ENCODE measurements at regions not wholly inside any gene's neighbourhood (a gene's known extent, or its start where the extent isn't known, plus 50 kb on each side); places are given as distances from the start of the nearest gene placed in this dataset.

DNA sequence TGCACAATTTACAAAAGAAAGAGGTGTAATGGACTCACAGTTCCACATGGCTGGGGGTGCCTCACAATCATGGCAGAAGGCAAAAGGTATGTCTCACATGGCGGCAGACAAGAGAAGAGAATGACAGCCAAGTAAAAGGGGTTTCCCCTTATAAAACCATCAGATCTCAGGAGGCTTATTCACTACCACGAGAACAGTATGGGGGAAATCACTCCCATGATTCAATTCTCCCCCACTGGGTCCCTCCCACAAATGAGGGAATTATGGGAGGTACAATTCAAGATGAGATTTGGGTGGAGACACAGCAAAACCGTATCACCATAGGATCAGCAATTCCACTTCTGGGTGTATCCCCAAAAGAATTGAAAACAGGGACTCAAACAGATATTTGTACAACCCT lies 97.5 kb upstream of the STX18 start:
- DNase-seq = no peak
- Histone ChIP-seq H3K9me3 (no peaks in the 10 kb centered on the region), H3K36me3 (no peaks in the 10 kb centered on the region), H3K4me3 (no peak overlapping the region), H3K27ac (no peak overlapping the region), H3K27me3 (no peaks in the 10 kb centered on the region), H3K4me1 (no peaks in the 10 kb centered on the region)
- intact Hi-C loops (cut with DNase I; ENCODE audit: low total_unique reads) = no loop called here
- TF ChIP-seq, protein P1, sequence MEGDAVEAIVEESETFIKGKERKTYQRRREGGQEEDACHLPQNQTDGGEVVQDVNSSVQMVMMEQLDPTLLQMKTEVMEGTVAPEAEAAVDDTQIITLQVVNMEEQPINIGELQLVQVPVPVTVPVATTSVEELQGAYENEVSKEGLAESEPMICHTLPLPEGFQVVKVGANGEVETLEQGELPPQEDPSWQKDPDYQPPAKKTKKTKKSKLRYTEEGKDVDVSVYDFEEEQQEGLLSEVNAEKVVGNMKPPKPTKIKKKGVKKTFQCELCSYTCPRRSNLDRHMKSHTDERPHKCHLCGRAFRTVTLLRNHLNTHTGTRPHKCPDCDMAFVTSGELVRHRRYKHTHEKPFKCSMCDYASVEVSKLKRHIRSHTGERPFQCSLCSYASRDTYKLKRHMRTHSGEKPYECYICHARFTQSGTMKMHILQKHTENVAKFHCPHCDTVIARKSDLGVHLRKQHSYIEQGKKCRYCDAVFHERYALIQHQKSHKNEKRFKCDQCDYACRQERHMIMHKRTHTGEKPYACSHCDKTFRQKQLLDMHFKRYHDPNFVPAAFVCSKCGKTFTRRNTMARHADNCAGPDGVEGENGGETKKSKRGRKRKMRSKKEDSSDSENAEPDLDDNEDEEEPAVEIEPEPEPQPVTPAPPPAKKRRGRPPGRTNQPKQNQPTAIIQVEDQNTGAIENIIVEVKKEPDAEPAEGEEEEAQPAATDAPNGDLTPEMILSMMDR (IDR thresholded peaks at IDR 0.05) = no peak

DNA sequence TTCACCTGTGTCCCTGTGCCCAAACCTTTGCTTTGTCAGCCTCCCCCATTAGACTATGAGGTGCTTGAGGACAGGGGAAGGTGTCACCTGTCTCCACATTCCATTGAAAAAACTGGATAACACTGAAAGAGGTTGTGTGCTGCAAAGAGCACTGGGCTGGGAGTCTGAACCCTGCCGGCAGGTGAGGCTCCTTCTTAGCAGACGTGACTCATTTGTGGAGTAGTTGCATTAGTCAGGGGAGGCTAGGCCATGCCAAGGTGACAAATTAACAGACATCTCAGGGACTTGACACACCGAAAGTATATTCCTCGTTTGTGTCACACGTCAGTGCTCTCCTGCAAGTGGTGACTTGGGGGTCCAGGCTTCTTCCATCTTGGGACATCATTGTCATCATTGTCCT lies 95.9 kb upstream of the STX18 start:
- no peak overlapping the region for H3K27ac ChIP-seq
- H3K9me3 ChIP-seq = no peaks in the 10 kb centered on the region
- no peak overlapping the region for H3K4me3 ChIP-seq
- no peak for DNase-seq
- intact Hi-C loops (cut with DNase I; ENCODE audit: low total_unique reads) = no loop called here
- TF ChIP-seq, protein P1 (IDR thresholded peaks at IDR 0.05) = no peak
- no peaks in the 10 kb centered on the region for H3K27me3 ChIP-seq
- H3K36me3 ChIP-seq = no peaks in the 10 kb centered on the region
- H3K4me1 ChIP-seq = no peaks in the 10 kb centered on the region

DNA sequence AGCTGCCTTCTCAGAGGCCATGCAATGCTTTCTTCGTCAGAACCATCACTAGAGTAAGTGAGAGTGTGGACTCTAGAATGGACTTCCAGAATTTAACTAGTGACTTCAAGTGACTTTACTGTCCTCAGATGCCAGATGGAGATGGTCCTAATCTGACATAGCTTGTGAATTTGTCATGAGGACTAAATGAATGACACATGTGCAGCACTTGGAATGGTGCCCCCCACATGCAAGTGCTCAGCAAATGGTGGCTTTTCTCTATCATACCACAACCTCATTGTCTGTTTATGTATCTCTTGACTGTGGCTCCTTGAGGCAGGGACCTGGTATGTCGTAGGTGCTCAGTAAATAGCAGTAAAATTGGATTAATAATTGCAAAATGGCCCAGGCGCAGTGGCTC lies 91.6 kb upstream of the STX18 start:
- H3K9me3 ChIP-seq = no peaks in the 10 kb centered on the region
- intact Hi-C loops (cut with DNase I; ENCODE audit: low total_unique reads) = no loop called here
- no peaks in the 10 kb centered on the region for H3K36me3 ChIP-seq
- H3K4me3 ChIP-seq = no peak overlapping the region
- no peaks in the 10 kb centered on the region for H3K4me1 ChIP-seq
- no peak for DNase-seq
- TF ChIP-seq, protein P1 (IDR thresholded peaks at IDR 0.05) = no peak
- no peaks in the 10 kb centered on the region for H3K27me3 ChIP-seq
- H3K27ac ChIP-seq = no peak overlapping the region

DNA sequence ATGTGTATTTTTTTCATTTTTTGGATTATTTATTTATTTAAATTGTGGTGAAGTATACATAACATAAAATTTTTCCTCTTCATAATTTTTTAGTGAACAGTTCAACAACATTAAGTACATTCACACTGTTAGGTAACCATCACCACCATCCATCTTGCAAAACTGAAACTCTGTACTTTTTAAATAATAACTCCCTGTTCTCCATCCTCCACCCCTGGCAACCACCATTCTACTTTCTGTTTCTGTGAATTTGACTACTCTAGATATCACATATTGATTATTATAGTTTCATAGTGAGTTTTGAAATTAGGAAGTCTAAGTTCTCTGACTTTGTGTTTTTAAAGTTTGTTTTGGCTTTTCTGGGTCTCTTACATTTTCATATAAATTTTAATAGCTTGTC lies 89.3 kb upstream of the STX18 start:
- Histone ChIP-seq H3K9me3 (no peaks in the 10 kb centered on the region), H3K27me3 (no peaks in the 10 kb centered on the region), H3K4me1 (no peaks in the 10 kb centered on the region), H3K4me3 (no peak overlapping the region), H3K36me3 (no peaks in the 10 kb centered on the region), H3K27ac (no peak overlapping the region)
- DNase-seq = no peak
- intact Hi-C loops (cut with DNase I; ENCODE audit: low total_unique reads) = no loop called here
- TF ChIP-seq, protein P1 (IDR thresholded peaks at IDR 0.05) = no peak

DNA sequence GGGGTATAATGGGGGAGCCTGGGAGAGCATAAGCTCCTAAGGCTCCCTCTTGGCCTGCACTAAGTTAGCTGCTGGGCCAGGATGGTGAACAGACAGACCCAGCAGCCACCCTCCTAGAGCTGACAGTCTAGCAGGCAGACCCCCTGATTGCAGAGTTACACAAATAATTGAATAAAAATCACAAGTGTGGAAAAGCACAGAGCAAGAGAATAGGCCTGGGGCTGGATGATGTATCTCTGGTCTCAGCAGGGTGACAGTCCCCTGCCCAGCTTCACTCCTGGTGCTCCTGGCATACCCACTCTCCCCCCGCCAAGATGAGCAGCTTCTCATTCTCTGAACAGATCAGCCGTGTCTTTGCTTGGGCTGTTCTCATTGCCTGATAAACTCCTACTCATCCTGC lies 86.1 kb upstream of the STX18 start:
- Histone ChIP-seq H3K4me3 (no peak overlapping the region), H3K27ac (no peak overlapping the region), H3K36me3 (no peaks in the 10 kb centered on the region), H3K4me1 (no peaks in the 10 kb centered on the region), H3K27me3 (no peaks in the 10 kb centered on the region), H3K9me3 (no peaks in the 10 kb centered on the region)
- intact Hi-C loops (cut with DNase I; ENCODE audit: low total_unique reads) = no loop called here
- no peak for DNase-seq
- TF ChIP-seq, protein P1 (IDR thresholded peaks at IDR 0.05) = no peak

DNA sequence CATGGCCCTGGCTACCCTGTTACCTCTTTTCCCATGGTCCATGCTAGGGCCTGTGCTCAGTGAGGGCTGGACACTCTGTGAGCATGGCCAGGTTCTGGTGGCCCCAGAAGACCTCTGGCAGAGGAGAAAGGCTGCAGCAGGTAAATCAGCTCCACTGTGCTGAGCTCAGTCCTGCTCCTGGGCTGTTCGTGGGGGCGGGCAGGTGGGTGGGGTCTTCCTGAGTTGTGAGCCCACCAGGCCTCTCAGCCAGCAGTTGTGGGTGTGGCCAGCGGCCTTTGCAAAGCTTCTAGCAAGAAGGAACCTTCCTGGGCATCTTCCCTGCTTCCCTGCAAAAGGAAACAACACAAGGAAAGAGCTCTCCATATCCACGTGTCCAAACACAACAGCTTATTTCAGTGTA lies 85.3 kb upstream of the STX18 start:
- no peak overlapping the region for H3K27ac ChIP-seq
- H3K4me1 ChIP-seq = no peaks in the 10 kb centered on the region
- H3K36me3 ChIP-seq = no peaks in the 10 kb centered on the region
- no peak for DNase-seq
- no peaks in the 10 kb centered on the region for H3K27me3 ChIP-seq
- no peaks in the 10 kb centered on the region for H3K9me3 ChIP-seq
- H3K4me3 ChIP-seq = no peak overlapping the region
- intact Hi-C loops (cut with DNase I; ENCODE audit: low total_unique reads) = no loop called here
- TF ChIP-seq, protein P1 (IDR thresholded peaks at IDR 0.05) = no peak
